H1 (cell line): ENCODE measurements at regions not wholly inside any gene's neighbourhood (a gene's known extent, or its start where the extent isn't known, plus 50 kb on each side); places are given as distances from the start of the nearest gene placed in this dataset.

Source experiments
- CTCF ChIA-PET: fragments of 300-600 bp; sonication (Branson Sonifier 250); formaldehyde crosslinking; loops from one replicate; lab custom pipeline; 2021; ENCODE audit not compliant: partially characterized antibody; lab: Charles Lee
- POLR2A ChIA-PET: fragments of 300-600 bp; sonication (Branson Sonifier 250); formaldehyde crosslinking; loops from one replicate; lab custom pipeline; 2021; ENCODE audit warnings: inconsistent platforms; ENCODE audit not compliant: partially characterized antibody; lab: Charles Lee
- DNase-seq, 2 experiments: peaks; one replicate each; pipeline versions ENCODE4 v3.0.0 to v3.0.0-alpha.2; 2010 to 2022; ENCODE audit warnings: low spot score in 2 of 2, low read depth in 1 of 2, mixed read lengths in 1 of 2
- FAIRE-seq: peaks from 2 replicates; lab custom pipeline; 2011; peaks lifted over from hg19 to GRCh38; lab: Jason Lieb, UNC
- H2AFZ ChIP-seq: 2 replicates; pipeline ENCODE4 v1.8.1; 2012; ENCODE audit warnings: low read length, inconsistent platforms
- H2AK5ac ChIP-seq: 2 replicates; pipeline ENCODE4 v1.6.1; 2013; ENCODE audit warnings: low read depth, low read length
- H2BK120ac ChIP-seq: replicated peaks from 2 replicates; pipeline ENCODE3; 2013; ENCODE audit warnings: low read depth, low read length, inconsistent platforms
- H2BK12ac ChIP-seq: 2 replicates; pipeline ENCODE4 v1.6.1; 2013; ENCODE audit warnings: low read depth, low read length
- H2BK15ac ChIP-seq: 2 replicates; pipeline ENCODE4 v1.6.1; 2013; ENCODE audit warnings: low read length
- H2BK20ac ChIP-seq: 2 replicates; pipeline ENCODE4 v1.6.1; 2013; ENCODE audit warnings: low read length
- H2BK5ac ChIP-seq: 2 replicates; pipeline ENCODE4 v1.6.1; 2013; ENCODE audit warnings: low read depth, low read length
- H3K14ac ChIP-seq: 2 replicates; pipeline ENCODE4 v1.6.1; 2013; ENCODE audit warnings: inconsistent platforms; ENCODE audit not compliant: insufficient read length
- H3K18ac ChIP-seq: 2 replicates; pipeline ENCODE4 v1.6.1; 2013; ENCODE audit warnings: low read length; ENCODE audit errors: extremely low read depth
- H3K23ac ChIP-seq: 2 replicates; pipeline ENCODE4 v1.6.1; 2013; ENCODE audit warnings: inconsistent platforms; ENCODE audit not compliant: insufficient read length
- H3K23me2 ChIP-seq: 2 replicates; pipeline ENCODE4 v1.6.1; 2013; ENCODE audit warnings: low read depth, low read length
- H3K27ac ChIP-seq: 2 replicates; pipeline ENCODE4 v1.6.1; 2011; ENCODE audit warnings: low read depth, low read length, inconsistent platforms
- H3K27me3 ChIP-seq, 4 experiments: replicated peaks in 1 of 4; 1 replicate in 1 of 4; 2 replicates in 3 of 4; pipeline versions ENCODE4 v1.6.1 to v1.8.1; 2011 to 2013; ENCODE audit warnings: low read length in 3 of 4, mild to moderate bottlenecking in 3 of 4, inconsistent platforms in 2 of 4, mixed read lengths in 2 of 4, moderate library complexity in 1 of 4; ENCODE audit not compliant: control insufficient read depth in 3 of 4, insufficient read depth in 3 of 4; ENCODE audit errors: extremely low read depth in 1 of 4
- H3K36me3 ChIP-seq, 4 experiments: 2 replicates each; pipeline versions ENCODE4 v1.6.1 to v1.8.1; 2011 to 2013; ENCODE audit warnings: mild to moderate bottlenecking in 4 of 4, low read length in 3 of 4, moderate library complexity in 2 of 4, control low read depth in 1 of 4, inconsistent platforms in 1 of 4; ENCODE audit not compliant: insufficient read depth in 4 of 4, control insufficient read depth in 2 of 4
- H3K4ac ChIP-seq: replicated peaks from 2 replicates; pipeline ENCODE3; 2013; ENCODE audit warnings: low read length, low read depth, mixed read lengths, inconsistent platforms; ENCODE audit not compliant: insufficient read length
- H3K4me1 ChIP-seq, 4 experiments: replicated peaks in 1 of 4; 1 replicate in 1 of 4; 2 replicates in 3 of 4; pipeline versions ENCODE4 v1.6.1 to v1.8.1; 2011 to 2013; ENCODE audit warnings: low read length in 3 of 4, inconsistent platforms in 2 of 4, mixed read lengths in 1 of 4; ENCODE audit not compliant: insufficient read depth in 4 of 4, control insufficient read depth in 3 of 4
- H3K4me2 ChIP-seq, 2 experiments: 2 replicates each; pipeline versions ENCODE4 v1.6.1 to v1.8.1; 2011 to 2013; ENCODE audit warnings: low read depth in 2 of 2, low read length in 2 of 2, control low read depth in 1 of 2, inconsistent platforms in 1 of 2, mild to moderate bottlenecking in 1 of 2; ENCODE audit not compliant: insufficient read depth in 1 of 2
- H3K4me3 ChIP-seq, 4 experiments: fragments of 200-600, 300-600 bp in 1 of 4; sonication (generic), shearing (Covaris generic), sonication (Bioruptor Twin) in 1 of 4; 2 replicates each; pipeline versions ENCODE4 v1.5.1 to v1.8.1; 2011 to 2016; ENCODE audit warnings: low read length in 4 of 4, low read depth in 3 of 4, control low read depth in 2 of 4, inconsistent platforms in 2 of 4, mild to moderate bottlenecking in 2 of 4, mixed read lengths in 1 of 4, moderate library complexity in 1 of 4; ENCODE audit not compliant: insufficient read depth in 2 of 4; ENCODE audit errors: extremely low read depth in 1 of 4
- H3K56ac ChIP-seq: replicated peaks from 2 replicates; pipeline ENCODE3; 2013; ENCODE audit warnings: low read depth, mild to moderate bottlenecking, mixed read lengths, low read length, inconsistent platforms; ENCODE audit not compliant: insufficient read length
- H3K79me1 ChIP-seq: 2 replicates; pipeline ENCODE4 v1.6.1; 2013; ENCODE audit warnings: low read depth, low read length, control low read depth
- H3K79me2 ChIP-seq, 2 experiments: 2 replicates each; pipeline versions ENCODE4 v1.6.1 to v1.8.1; 2012 to 2013; ENCODE audit warnings: low read length in 2 of 2, mild to moderate bottlenecking in 2 of 2, inconsistent platforms in 1 of 2; ENCODE audit not compliant: insufficient read depth in 2 of 2, control insufficient read depth in 1 of 2
- H3K9ac ChIP-seq, 4 experiments: replicated peaks in 1 of 4; 1 replicate in 1 of 4; 2 replicates in 3 of 4; pipeline versions ENCODE4 v1.6.1 to v1.8.1; 2011 to 2013; ENCODE audit warnings: low read depth in 3 of 4, low read length in 3 of 4, control low read depth in 2 of 4, mild to moderate bottlenecking in 2 of 4, moderate library complexity in 2 of 4, inconsistent platforms in 1 of 4; ENCODE audit errors: extremely low read depth in 1 of 4
- H3K9me3 ChIP-seq, 2 experiments: 2 replicates each; pipeline versions ENCODE4 v1.6.1 to v1.8.1; 2012 to 2013; ENCODE audit warnings: mild to moderate bottlenecking in 2 of 2, moderate library complexity in 2 of 2, control low read depth in 1 of 2, inconsistent platforms in 1 of 2, low read depth in 1 of 2, low read length in 1 of 2, mixed read lengths in 1 of 2; ENCODE audit not compliant: insufficient read depth in 2 of 2
- H4K20me1 ChIP-seq, 2 experiments: replicated peaks in 1 of 2; 2 replicates each; pipeline versions ENCODE3 to v1.8.1; 2011 to 2013; ENCODE audit warnings: inconsistent platforms in 2 of 2, low read length in 2 of 2, mild to moderate bottlenecking in 1 of 2; ENCODE audit not compliant: insufficient read depth in 2 of 2, control insufficient read depth in 1 of 2
- H4K5ac ChIP-seq: 2 replicates; pipeline ENCODE4 v1.6.1; 2013; ENCODE audit warnings: low read length, low read depth, mixed read lengths, inconsistent platforms; ENCODE audit not compliant: insufficient read length
- H4K8ac ChIP-seq: 2 replicates; pipeline ENCODE4 v1.8.0; 2013; ENCODE audit warnings: mild to moderate bottlenecking, moderate library complexity, low read length, inconsistent platforms; ENCODE audit not compliant: insufficient read depth; ENCODE audit errors: extremely low read depth
- H4K91ac ChIP-seq: replicated peaks from 2 replicates; pipeline ENCODE3; 2013; ENCODE audit warnings: low read length, mixed read lengths, inconsistent platforms; ENCODE audit not compliant: insufficient read length
- BACH1 ChIP-seq: IDR thresholded peaks from 2 replicates; pipeline ENCODE4 v1.6.1; 2012; ENCODE audit warnings: low read length, improper control_type of control experiment
- CHD1 ChIP-seq: IDR thresholded peaks from 2 replicates; pipeline ENCODE4 v1.6.1; 2012; ENCODE audit warnings: low read depth, low read length, improper control_type of control experiment
- CTBP2 ChIP-seq: IDR thresholded peaks from 2 replicates; pipeline ENCODE4 v1.7.0; 2011; ENCODE audit warnings: borderline replicate concordance, mild to moderate bottlenecking, moderate library complexity, mixed read lengths, low read length; ENCODE audit not compliant: insufficient read depth, insufficient read length
- HDAC2 ChIP-seq, 2 experiments: fragments of 300-600 bp in 1 of 2; sonication (generic) in 1 of 2; IDR thresholded peaks; 2 replicates each; pipeline ENCODE4 v1.6.1; 2011 to 2012; ENCODE audit warnings: low read depth in 2 of 2, low read length in 2 of 2, mild to moderate bottlenecking in 2 of 2, moderate library complexity in 2 of 2, borderline replicate concordance in 1 of 2, inconsistent platforms in 1 of 2
- HDAC6 ChIP-seq: IDR thresholded peaks from one replicate; pipeline ENCODE4 v1.7.1; 2012; ENCODE audit warnings: low read depth, mild to moderate bottlenecking, inconsistent platforms, low read length, moderate library complexity
- KDM4A ChIP-seq: IDR thresholded peaks from one replicate; pipeline ENCODE4 v1.7.1; 2012; ENCODE audit warnings: low read depth, mild to moderate bottlenecking, moderate library complexity, low read length, inconsistent platforms; ENCODE audit not compliant: severe bottlenecking
- KDM5A ChIP-seq: fragments of 200-600 bp; IDR thresholded peaks from 2 replicates; pipeline ENCODE4 v1.7.1; 2012; ENCODE audit warnings: mild to moderate bottlenecking, low read length, inconsistent platforms, mixed read lengths
- RNF2 ChIP-seq: fragments of 200-900, 300-1000 bp; sonication (generic); IDR thresholded peaks from 2 replicates; pipeline ENCODE4 v1.7.1; 2016; ENCODE audit warnings: borderline replicate concordance, low read depth, mild to moderate bottlenecking, antibody characterized with exemption, low read length; ENCODE audit not compliant: poor library complexity, severe bottlenecking; ENCODE audit errors: missing control alignments
- SIN3A ChIP-seq, 2 experiments: IDR thresholded peaks in 1 of 2; conservative IDR thresholded peaks in 1 of 2; 2 replicates each; pipeline ENCODE4 v1.6.1; 2011 to 2012; ENCODE audit warnings: low read length in 2 of 2, improper control_type of control experiment in 1 of 2, low read depth in 1 of 2, mild to moderate bottlenecking in 1 of 2
- SUZ12 ChIP-seq: fragments of 200-600 bp; sonication (generic); IDR thresholded peaks from 2 replicates; pipeline ENCODE4 v1.6.1; 2012; ENCODE audit warnings: mild to moderate bottlenecking, inconsistent platforms, low read length, moderate library complexity, mixed read lengths
- TAF1 ChIP-seq: IDR thresholded peaks from 2 replicates; pipeline ENCODE4 v1.6.1; 2011; ENCODE audit warnings: mild to moderate bottlenecking, low read depth, low read length
- TAF7 ChIP-seq: optimal IDR thresholded peaks from 2 replicates; pipeline ENCODE3; 2011; ENCODE audit warnings: low read depth, mild to moderate bottlenecking, inconsistent platforms, low read length, moderate library complexity, borderline replicate concordance
- TBP ChIP-seq: IDR thresholded peaks from 2 replicates; pipeline ENCODE4 v1.6.1; 2011; ENCODE audit warnings: low read depth, low read length, improper control_type of control experiment
- ZNF274 ChIP-seq: IDR thresholded peaks from 2 replicates; pipeline ENCODE4 v1.7.0; 2012; ENCODE audit warnings: low read length, borderline replicate concordance; ENCODE audit errors: extremely low read depth
- WGBS, 2 experiments: shearing (Covaris generic) in 1 of 2; methylation state at CpG; one replicate each; pipeline versions ENCODE4 v1.1.6 to v1.1.7; 2013 to 2015; ENCODE audit warnings: low lambda C conversion rate in 2 of 2, mixed read lengths in 2 of 2, inconsistent platforms in 1 of 2, low coverage in 1 of 2, missing lambda C conversion rate in 1 of 2; ENCODE audit not compliant: insufficient replicate concordance in 2 of 2, insufficient coverage in 1 of 2, insufficient read length in 1 of 2; ENCODE audit errors: extremely low coverage in 1 of 2, missing lambda C conversion rate in 1 of 2; 5-methylcytosine and 5-hydroxymethylcytosine counted together

DNA sequence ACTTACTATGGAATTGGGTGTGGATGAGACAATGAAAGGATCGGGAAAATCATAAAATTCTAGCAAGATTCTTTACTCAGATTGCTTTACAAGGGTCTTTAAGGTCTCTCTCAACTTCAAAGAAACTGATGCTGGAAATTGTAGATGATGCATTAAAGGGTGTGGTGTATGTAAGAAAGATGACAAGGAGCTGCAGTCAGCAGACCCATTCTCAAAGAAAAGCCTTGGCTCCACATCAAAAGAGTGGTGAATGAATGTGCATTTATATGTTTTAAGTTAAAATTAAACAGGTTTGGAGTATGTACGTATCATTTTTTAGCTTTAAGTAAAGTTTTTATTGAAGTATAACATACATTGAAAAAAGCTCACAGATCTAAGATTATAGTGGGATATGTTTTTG lies 194.5 kb downstream of the C12orf75 start:
- peaks cover under 1 to 2% of the 10 kb centered on the region in 2 experiments; a peak in 3 of 4 replicates for H3K9me3 ChIP-seq
- H3K9ac ChIP-seq = no peak overlapping the region
- H3K14ac ChIP-seq = no peak overlapping the region
- TF ChIP-seq TAF7 (no peak), BACH1 (no peak), CHD1 (no peak), TBP (no peak), SUZ12 (no peak), HDAC2 (IDR thresholded peaks at IDR 0.05; ENCODE audit: borderline replicate concordance in 1 of 2, low read depth in 2 of 2, low read length in 2 of 2) (no peak), TAF1 (no peak), CTBP2 (no peak), HDAC6 (no peak), SIN3A (conservative IDR thresholded peaks at IDR 0.05 in 1 of 2, IDR thresholded peaks at IDR 0.05 in 1 of 2; ENCODE audit: low read depth in 1 of 2, low read length in 2 of 2) (no peak), KDM4A (no peak), KDM5A (no peak), ZNF274 (no peak), RNF2 (no peak)

More for the DNA sequence above, 194.5 kb downstream of the C12orf75 start:
- CTCF ChIA-PET = interaction anchor here (1.5 kb wide), 1 partner anchor 21 kb away, joined by 3 read pairs; no protein-coding TSS in a partner anchor
- Histone ChIP-seq H4K8ac (no peak overlapping the region), H2AFZ (no peak overlapping the region), H3K4ac (no peak overlapping the region), H3K79me2 (no peaks in the 10 kb centered on the region), H3K18ac (no peak overlapping the region), H2BK20ac (no peak overlapping the region), H3K23ac (no peak overlapping the region), H3K4me2 (no peak overlapping the region), H3K36me3 (no peaks in the 10 kb centered on the region), H2BK120ac (no peak overlapping the region), H2BK5ac (no peak overlapping the region), H2BK15ac (no peak overlapping the region), H3K23me2 (no peaks in the 10 kb centered on the region), H3K4me3 (no peak overlapping the region), H2BK12ac (no peak overlapping the region), H3K27me3 (no peaks in the 10 kb centered on the region), H3K4me1 (no peaks in the 10 kb centered on the region), H4K20me1 (no peaks in the 10 kb centered on the region), H4K91ac (no peak overlapping the region), H3K79me1 (no peaks in the 10 kb centered on the region), H4K5ac (no peak overlapping the region), H3K56ac (no peak overlapping the region), H2AK5ac (no peak overlapping the region), H3K27ac (no peak overlapping the region)
- no peak for DNase-seq
- 94% methylated on average over 2 of the region's 2 CpGs; no CpG with 5 or more reads in 1 of the 2 experiments for WGBS, 2 experiments
- POLR2A ChIA-PET = no interaction called here
- FAIRE-seq = no peak
